HCT116 (cell line): ENCODE measurements at regions not wholly inside any gene's neighbourhood (a gene's known extent, or its start where the extent isn't known, plus 50 kb on each side); places are given as distances from the start of the nearest gene placed in this dataset.

Experiments used
- ATAC-seq: fragments of 200-7000 bp; cut with Tn5 transposase; 2 replicates; pipeline ENCODE4 v1.9.1; 2020; ENCODE audit warnings: mild to moderate bottlenecking, moderate library complexity
- BruUV-seq: library from RNA; stranded (reverse); fragments of 400-500 nt; replicated peaks from 2 replicates; lab custom pipeline; 2021; lab: Mats Ljungman, UMichigan
- CTCF ChIA-PET: fragments of 300-600 bp; sonication (Branson Sonifier 250); formaldehyde crosslinking; loops from one replicate; lab custom pipeline; 2021; ENCODE audit warnings: antibody characterized with exemption; lab: Charles Lee
- POLR2A ChIA-PET: fragments of 300-600, 350-600 bp; sonication (Branson Sonifier 250); formaldehyde crosslinking; loops from one replicate; lab custom pipeline; 2021; ENCODE audit warnings: antibody characterized with exemption; lab: Charles Lee
- RAD21 ChIA-PET, 2 experiments: fragments of 300-600 bp; sonication (Branson Sonifier 250); formaldehyde crosslinking; loops; one replicate each; lab custom pipeline; 2023; ENCODE audit warnings: low total read pairs in 2 of 2; ENCODE audit not compliant: uncharacterized antibody in 2 of 2, unreplicated experiment in 2 of 2, low non-redundant PET in 1 of 2; lab: Charles Lee
- DNase-seq: peaks from one replicate; pipeline ENCODE4 v3.0.0-alpha.2; 2010; ENCODE audit warnings: low read depth, low spot score
- H2AFZ ChIP-seq: fragments of 200-600 bp; shearing (Covaris generic), sonication (generic); 2 replicates; pipeline ENCODE4 v1.6.1; 2017; ENCODE audit warnings: low read depth, mixed run types, mixed read lengths, antibody characterized with exemption, low read length; ENCODE audit not compliant: poor library complexity, severe bottlenecking
- H3K27ac ChIP-seq: 2 replicates; pipeline ENCODE4 v1.5.1; 2012; ENCODE audit warnings: low read depth, low read length
- H3K27me3 ChIP-seq: fragments of 200-600 bp; sonication (generic); 2 replicates; pipeline ENCODE4 v1.6.1; 2016; ENCODE audit warnings: mixed run types, low read length, mixed read lengths; ENCODE audit not compliant: insufficient read depth
- H3K36me3 ChIP-seq, 2 experiments: fragments of 200-500 bp in 1 of 2; fragments of 200-600 bp in 1 of 2; sonication (Bioruptor generic) in 1 of 2; sonication (generic) in 1 of 2; 2 replicates each; pipeline versions ENCODE4 v1.5.1 to v1.6.1; 2014 to 2016; ENCODE audit warnings: low read length in 2 of 2, inconsistent platforms in 1 of 2, mixed read lengths in 1 of 2, mixed run types in 1 of 2; ENCODE audit not compliant: insufficient read depth in 2 of 2, control insufficient read depth in 1 of 2
- H3K4me1 ChIP-seq, 2 experiments: fragments of 200-600 bp in 1 of 2; sonication (generic) in 1 of 2; 2 replicates each; pipeline versions ENCODE4 v1.5.1 to v1.6.1; 2012 to 2017; ENCODE audit warnings: low read length in 2 of 2, inconsistent platforms in 1 of 2, mild to moderate bottlenecking in 1 of 2, mixed read lengths in 1 of 2, mixed run types in 1 of 2, moderate library complexity in 1 of 2; ENCODE audit not compliant: insufficient read depth in 2 of 2, control insufficient read depth in 1 of 2
- H3K4me2 ChIP-seq: fragments of 200-600 bp; sonication (generic); 2 replicates; pipeline ENCODE4 v1.6.1; 2017; ENCODE audit warnings: mixed run types, low read length, mixed read lengths
- H3K4me3 ChIP-seq, 2 experiments: fragments of 200-600 bp in 1 of 2; sonication (generic) in 1 of 2; replicated peaks in 1 of 2; 2 replicates each; pipeline ENCODE4 v1.5.1; 2011 to 2016; ENCODE audit warnings: low read length in 2 of 2, control low read depth in 1 of 2, low read depth in 1 of 2, mild to moderate bottlenecking in 1 of 2, mixed read lengths in 1 of 2, mixed run types in 1 of 2
- H3K79me2 ChIP-seq: fragments of 200-600 bp; sonication (generic); 2 replicates; pipeline ENCODE4 v1.6.1; 2017; ENCODE audit warnings: mild to moderate bottlenecking, mixed run types, low read length, moderate library complexity, mixed read lengths; ENCODE audit not compliant: insufficient read depth
- H3K9ac ChIP-seq: fragments of 200-600 bp; sonication (generic); 2 replicates; pipeline ENCODE4 v1.6.1; 2016; ENCODE audit warnings: low read length, mixed read lengths
- H3K9me2 ChIP-seq: fragments of 200-600 bp; sonication (generic), shearing (Covaris generic); 2 replicates; pipeline ENCODE4 v1.6.1; 2017; ENCODE audit warnings: mixed run types, mild to moderate bottlenecking, moderate library complexity; ENCODE audit not compliant: insufficient read depth
- H3K9me3 ChIP-seq, 2 experiments: fragments of 200-500 bp in 1 of 2; fragments of 200-600 bp in 1 of 2; sonication (Bioruptor generic) in 1 of 2; sonication (generic) in 1 of 2; 2 replicates each; pipeline ENCODE4 v1.6.1; 2014 to 2017; ENCODE audit warnings: low read length in 2 of 2, mixed read lengths in 2 of 2, inconsistent platforms in 1 of 2, low read depth in 1 of 2, mild to moderate bottlenecking in 1 of 2, mixed run types in 1 of 2, moderate library complexity in 1 of 2; ENCODE audit not compliant: control insufficient read depth in 1 of 2, insufficient read depth in 1 of 2
- H4K20me1 ChIP-seq: fragments of 200-600 bp; sonication (generic), shearing (Covaris generic); 2 replicates; pipeline ENCODE4 v1.6.1; 2017; ENCODE audit warnings: mixed run types, mild to moderate bottlenecking, moderate library complexity; ENCODE audit not compliant: insufficient read depth
- ATF3 ChIP-seq: IDR thresholded peaks from 2 replicates; pipeline ENCODE4 v1.6.1; 2012
- FOSL1 ChIP-seq: IDR thresholded peaks from 2 replicates; pipeline ENCODE4 v1.6.1; 2012; ENCODE audit warnings: low read depth
- JUND ChIP-seq: IDR thresholded peaks from 2 replicates; pipeline ENCODE4 v1.6.1; 2012
- MAX ChIP-seq: IDR thresholded peaks from 2 replicates; pipeline ENCODE4 v1.6.1; 2012
- SIN3A ChIP-seq: IDR thresholded peaks from 2 replicates; pipeline ENCODE4 v1.6.1; 2012; ENCODE audit warnings: low read depth
- SP1 ChIP-seq: IDR thresholded peaks from 2 replicates; pipeline ENCODE4 v1.6.1; 2012; ENCODE audit warnings: low read depth
- SRF ChIP-seq: IDR thresholded peaks from 2 replicates; pipeline ENCODE4 v1.6.1; 2012; ENCODE audit warnings: low read depth
- YY1 ChIP-seq: IDR thresholded peaks from 2 replicates; pipeline ENCODE4 v1.6.1; 2011; ENCODE audit warnings: low read length, low read depth, moderate library complexity, mild to moderate bottlenecking; ENCODE audit not compliant: insufficient replicate concordance; ENCODE audit errors: extremely low read depth
- ZBTB33 ChIP-seq: IDR thresholded peaks from 2 replicates; pipeline ENCODE4 v1.6.1; 2011; ENCODE audit warnings: mild to moderate bottlenecking, low read length, moderate library complexity; ENCODE audit not compliant: insufficient replicate concordance; ENCODE audit errors: extremely low read depth
- ZFX ChIP-seq: fragments of 450-650 bp; IDR thresholded peaks from 2 replicates; pipeline ENCODE4 v1.6.1; 2017
- intact Hi-C: fragments of 100-400 bp; cut with micrococcal nuclease; formaldehyde crosslinking; loops from 2 replicates; pipeline ENCODE4 v1.10.0; 2022

GRCh38 chrX:121641560-121641959, 594.1 kb downstream of the GLUD2 start:
- Histone ChIP-seq H3K27ac (no peak overlapping the region), H4K20me1 (no peaks in the 10 kb centered on the region), H3K4me2 (no peak overlapping the region), H2AFZ (no peak overlapping the region), H3K9ac (no peak overlapping the region), H3K4me3 (no peak overlapping the region), H3K9me2 (no peaks in the 10 kb centered on the region), H3K36me3 (no peaks in the 10 kb centered on the region), H3K79me2 (no peaks in the 10 kb centered on the region), H3K4me1 (no peaks in the 10 kb centered on the region), H3K9me3 (no peaks in the 10 kb centered on the region), H3K27me3 (no peaks in the 10 kb centered on the region)
- RAD21 ChIA-PET, result no interaction called here
- no peak for DNase-seq
- intact Hi-C loops, result no loop called here
- POLR2A ChIA-PET, result no interaction called here
- no TSS peak for BruUV-seq
- CTCF ChIA-PET, result no interaction called here
- TF ChIP-seq MAX (no peak), JUND (no peak), SRF (no peak), YY1 (no peak), ZBTB33 (no peak), ZFX (no peak), FOSL1 (no peak), SIN3A (no peak), SP1 (no peak), ATF3 (no peak)
- no peak for ATAC-seq
